Bone marrow (tissue), 2 donors: ENCODE measurements at regions not wholly inside any gene's neighbourhood (a gene's known extent, or its start where the extent isn't known, plus 50 kb on each side); places are given as distances from the start of the nearest gene placed in this dataset.

ENCODE experiments used
- DNase-seq, 2 donors: peaks; one replicate each; lab custom pipeline; 2025; lab: John Stamatoyannopoulos, UW

DNA sequence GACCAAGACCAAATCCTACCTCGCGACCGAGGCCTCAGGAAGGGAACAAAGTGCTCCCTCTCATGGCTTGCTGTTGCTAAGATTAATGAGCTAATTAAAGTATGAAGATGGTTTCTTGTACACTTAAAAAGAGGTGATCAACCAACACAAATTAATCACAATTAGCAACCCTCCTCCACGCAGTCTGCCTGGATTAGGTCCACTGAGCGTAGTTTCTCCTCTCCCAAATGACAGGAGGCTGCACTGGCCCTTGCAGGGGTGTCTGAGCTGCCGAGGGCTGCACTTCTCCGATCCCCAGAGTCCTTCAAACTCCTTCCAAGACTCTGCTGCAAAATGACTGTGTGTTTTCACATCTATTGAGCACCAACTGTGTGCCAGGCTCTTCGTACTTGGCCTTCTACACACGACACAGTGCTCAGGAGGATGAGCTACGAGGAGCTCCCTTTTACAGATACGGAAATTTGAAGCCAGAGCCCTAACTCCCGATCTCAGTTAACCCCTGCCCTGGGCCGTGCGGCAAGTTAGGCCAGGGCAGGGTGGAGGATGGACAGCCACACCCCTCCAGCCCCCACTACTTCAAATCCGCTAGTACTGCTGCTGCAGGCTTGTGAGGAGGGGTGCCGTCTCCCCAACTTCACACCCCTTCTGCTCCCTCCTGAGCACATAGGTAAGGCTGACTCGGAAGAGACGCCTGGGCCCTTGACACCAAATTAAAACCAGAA lies 101.0 kb upstream of the LINGO1 start:
- DNase-seq = no peak

DNA sequence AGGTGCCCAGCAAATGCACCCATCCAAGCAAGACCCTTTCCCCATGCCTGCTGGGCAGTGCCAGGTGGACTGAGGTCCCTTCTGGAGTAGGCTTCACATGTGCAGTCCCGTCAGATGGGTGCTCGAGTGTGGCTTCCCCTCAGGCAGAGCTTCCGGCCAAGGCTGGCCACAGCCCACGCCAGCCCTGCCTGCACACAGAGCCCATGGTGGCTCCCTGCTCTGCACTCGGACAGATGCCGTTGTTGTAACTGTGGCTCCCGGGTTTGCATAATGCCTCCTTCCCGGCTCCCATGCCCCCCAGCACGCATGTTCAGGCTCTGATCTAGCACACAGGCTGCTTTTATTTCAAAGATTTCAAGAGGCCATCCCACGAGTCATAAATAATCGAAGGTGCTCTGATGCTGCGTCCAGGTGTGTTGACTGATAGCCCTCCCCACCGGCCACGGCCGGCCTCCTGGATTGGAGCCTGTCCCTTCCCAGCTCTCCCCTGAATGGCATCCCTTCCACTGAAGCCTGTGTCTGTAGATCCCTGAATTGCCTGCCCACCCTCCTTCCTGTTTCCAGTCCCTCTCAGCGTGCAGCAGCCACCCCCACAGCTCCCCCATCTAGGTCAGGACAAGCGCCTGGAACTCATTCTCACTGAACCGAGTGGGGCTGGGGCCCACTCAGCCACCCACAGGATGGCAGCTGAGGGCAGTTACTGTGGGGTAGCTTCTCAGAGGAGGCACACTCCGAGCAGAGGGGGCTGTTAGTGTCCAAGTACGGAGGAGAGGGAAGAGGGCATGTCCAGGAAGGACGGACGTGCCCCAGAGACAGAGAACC lies 100.0 kb upstream of the LINGO1 start:
- no peak for DNase-seq

DNA sequence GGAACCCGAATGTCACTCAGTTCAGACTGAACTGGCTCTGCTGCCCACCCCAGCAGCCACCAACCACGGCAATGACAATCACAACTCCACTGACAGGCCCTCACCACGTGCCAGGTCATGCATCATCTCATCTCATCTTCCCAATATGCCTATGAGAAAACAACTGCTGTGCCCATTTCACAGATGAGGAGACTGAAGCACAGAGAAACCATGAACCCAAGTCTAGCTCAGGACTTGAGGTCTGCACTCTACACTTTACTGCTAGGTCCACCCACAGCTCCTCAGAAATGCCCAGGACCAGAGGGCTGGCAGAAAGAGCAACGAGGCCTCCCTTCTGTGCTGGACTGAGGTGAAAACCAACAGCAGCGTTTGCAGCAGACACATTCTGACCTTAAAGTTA lies 99.2 kb upstream of the LINGO1 start:
- DNase-seq = no peak

DNA sequence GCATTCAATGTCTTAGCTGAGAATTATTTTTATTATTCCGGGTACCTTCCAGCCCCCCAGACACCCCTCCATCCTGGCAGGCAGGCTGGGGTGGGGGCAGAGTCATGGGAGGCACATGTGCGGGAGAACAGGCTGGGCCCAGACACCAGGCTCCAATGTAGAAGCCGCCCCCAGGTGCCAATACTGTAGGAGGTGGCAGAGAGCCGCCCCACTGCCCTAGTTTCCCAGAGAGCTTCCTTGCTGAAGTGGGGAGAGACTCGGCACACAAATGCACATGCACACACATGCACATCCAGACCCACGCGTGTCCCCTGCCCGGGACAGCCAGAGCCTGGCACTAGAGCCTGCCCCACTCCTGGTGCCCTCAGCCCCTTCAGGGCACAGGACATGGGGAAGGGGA lies 98.4 kb upstream of the LINGO1 start:
- no peak for DNase-seq

DNA sequence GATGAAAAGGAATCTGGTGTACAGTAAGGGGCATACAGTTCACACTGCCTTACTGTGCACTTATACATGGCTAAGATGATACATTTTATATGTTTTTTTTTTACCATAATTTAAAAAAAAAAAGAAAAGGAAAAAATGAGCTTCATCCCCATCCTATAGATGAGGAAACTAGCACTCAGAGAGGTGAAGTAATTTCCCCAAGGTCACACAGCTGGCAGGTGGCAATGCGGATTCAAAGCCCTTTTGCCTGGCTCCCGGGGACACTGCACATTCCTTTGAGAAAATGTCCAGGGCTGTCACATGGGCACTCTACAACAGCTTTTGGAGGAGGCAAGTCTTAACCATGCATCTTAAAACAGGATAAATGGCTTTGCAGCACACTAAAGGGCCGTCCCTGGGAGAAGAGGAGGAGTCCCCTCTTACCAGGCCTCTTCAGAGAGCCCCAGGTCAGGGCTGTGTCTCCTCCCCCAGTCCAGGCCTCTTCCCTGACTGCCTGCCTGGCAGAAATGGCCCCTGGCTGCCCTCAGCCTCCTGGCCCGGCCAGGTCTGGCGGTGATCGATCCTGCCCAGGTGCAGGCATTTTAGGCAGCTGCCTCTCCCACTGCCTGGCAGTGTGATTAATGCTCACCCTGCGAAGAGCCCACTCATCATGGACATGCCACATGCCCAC lies 95.1 kb upstream of the LINGO1 start:
- DNase-seq = no peak

DNA sequence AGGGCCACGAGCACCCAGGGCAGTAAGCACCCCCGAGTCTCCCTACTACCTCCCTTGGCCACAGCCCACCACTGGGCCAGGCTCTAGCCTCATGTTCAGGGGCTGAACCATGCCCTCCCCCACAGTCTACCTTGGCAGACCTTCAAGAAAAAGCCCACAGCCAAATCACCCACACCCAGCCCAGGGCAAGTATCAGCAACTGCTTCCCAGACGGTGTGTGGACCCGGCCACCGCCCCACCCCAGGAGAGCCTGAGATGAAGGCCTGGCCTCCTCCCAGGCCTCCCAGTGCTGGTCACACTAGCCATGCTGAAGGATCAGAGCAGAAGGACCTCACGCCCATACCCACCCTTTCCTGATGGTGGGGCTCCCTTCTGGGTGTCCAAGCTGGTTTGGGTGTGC lies 92.0 kb upstream of the LINGO1 start:
- no peak for DNase-seq

DNA sequence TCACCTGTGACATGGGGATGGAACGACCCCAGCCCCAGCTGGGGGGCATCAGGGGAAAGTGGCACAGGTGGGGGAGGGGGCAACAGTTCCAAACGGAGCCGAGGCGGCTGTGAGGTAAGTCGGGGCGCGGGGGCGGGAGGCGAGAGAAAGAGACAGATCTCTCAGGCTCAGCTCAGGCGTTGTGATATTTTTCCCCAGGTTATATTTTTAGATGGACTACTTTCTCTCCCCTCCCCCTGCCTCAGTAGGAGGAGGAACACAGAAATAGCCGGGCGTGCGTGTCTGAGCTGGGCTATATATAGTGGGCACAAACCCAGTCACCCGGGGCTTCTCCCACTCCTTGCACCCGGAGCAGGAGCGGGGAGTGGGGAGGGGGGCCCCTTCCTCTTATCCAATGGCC lies 91.0 kb upstream of the LINGO1 start:
- no peak for DNase-seq

DNA sequence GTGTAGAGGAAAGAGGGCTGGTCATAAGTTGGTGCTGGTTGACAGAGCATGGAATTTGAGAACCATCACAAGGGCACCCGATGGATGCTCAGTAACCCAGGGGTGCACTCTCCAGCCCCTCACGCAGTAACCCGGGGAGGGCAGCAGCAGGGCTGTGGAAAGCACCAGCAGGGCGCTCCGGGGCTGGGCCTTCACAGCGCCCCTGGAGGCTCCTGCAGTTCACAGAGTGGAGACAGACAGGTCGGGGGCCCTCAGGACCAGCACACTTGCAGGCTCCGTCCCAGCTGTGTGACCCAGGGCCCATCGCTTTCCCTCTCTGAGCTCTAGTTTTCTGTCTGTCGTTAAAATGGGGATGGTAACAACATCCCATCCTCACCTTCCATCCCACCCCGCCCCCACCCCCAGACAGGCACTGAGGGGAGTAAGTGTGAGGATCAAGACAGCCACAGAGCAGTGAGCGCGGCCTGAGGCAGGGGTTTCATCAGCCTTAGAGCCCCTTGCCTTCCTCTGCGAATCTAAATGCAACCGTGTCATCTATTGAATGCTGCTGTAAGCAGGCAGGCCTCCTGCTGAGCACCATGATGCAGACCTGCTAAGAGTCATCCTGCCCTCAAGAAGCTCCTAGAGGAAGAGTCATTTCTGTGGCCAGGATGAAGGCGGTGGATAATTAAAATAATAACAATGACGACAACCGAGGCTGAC lies 90.2 kb upstream of the LINGO1 start:
- DNase-seq = no peak

DNA sequence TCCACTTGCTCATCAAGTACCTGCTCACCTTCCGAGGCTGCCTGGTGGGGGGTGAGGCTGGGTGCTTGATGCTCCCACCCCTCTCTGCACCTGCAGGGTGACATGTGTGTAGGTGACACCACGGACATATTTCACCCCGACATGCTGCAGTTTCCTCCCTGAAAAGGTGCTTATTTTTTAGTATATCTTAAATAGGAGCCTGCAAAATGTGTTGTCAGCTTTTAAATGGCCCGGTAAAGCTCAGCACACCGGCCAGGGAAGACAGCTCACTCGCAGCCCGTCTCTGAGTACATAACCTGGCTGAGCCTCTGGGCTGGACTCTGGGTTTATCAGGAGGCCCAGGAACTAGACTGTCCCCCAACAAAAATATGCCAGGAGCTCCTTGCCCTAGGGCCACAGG lies 89.3 kb upstream of the LINGO1 start:
- DNase-seq = no peak

DNA sequence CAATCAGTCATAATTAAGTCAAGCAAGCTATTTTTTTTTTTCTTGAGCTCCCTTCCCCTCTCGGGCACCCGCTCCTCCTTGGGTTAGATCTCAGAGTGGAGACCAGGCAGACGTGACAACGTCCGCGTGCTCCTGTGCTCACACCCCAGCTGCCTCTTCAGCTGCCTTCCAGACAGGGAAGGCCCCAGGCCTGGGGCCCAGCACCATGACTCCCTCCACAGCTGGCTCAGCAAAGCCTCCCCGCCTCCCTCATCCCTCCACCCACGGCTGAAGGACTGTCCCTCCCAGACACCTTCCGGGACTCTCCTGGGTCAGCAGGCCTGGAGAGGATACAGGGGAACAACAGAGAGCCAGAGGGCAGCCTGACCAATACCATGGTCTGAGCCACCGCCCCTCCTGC lies 87.9 kb upstream of the LINGO1 start:
- DNase-seq = no peak

DNA sequence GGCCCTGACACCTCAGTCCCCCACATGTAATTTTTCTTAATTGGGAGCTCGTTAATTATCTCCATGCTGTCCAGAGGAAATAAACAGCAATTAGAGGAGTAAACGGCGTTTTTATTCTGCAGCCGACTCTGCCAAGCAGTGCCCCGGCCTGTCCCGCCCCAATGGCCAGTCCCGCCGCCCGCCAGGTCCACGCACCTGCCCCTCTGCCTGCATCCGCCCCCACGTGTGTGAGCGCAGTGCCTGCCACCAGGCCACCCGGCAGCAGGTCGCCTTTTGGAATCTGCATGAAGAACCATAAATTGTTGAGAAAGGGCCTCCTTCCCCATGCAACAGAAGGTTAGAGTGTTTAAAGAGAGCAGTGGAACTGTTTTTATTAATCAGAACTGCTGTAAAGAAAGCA lies 87.5 kb upstream of the LINGO1 start:
- no peak for DNase-seq

DNA sequence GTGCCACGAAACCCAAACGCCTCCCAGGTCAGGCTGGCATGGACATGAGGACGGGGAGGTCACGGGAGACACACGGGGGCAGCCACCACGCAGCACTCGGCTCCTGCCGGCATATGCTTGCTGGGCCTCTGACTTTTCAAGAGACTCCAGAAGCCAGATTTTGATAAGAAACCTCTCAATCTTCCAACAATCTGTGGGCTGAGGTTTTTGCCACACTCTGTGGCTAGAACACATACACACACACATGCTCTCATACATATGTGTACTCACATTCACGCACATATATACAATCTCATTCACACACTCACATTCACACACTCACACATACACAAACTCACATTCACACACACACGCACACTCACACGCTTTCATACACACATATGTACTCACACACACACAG lies 86.7 kb upstream of the LINGO1 start:
- DNase-seq = no peak

DNA sequence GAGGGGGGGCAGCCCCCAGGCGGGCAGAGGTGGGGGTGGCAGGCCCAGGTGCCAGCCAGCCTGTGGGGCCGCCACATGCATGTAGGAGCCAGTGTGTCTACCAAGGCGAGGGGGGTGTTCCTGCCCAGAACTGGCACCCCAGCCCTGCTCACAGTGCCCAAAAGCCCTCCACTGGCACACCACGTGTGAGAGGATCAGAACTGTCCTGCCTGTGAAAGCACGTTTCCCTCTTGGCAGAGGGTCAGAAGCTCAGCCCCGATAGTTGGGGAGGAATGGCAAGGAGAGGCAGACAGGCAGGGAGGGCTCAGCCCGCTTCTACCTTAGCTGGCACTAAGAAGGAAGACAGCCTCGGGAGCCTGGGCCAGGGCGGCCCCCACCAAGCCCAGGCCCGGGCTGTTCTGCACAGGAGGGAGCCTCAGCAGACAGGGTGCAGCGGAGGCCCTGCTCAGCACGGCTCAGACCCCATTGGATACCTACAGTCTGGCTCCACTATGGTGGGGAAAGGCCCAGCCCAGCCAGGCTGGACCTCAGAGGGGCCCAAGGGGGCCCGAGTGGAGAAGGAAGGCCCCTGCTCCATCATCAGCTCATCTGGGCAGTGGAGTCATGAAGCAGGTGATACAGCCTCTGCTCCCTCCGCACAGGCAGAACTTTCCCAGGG lies 84.8 kb upstream of the LINGO1 start:
- DNase-seq = no peak

DNA sequence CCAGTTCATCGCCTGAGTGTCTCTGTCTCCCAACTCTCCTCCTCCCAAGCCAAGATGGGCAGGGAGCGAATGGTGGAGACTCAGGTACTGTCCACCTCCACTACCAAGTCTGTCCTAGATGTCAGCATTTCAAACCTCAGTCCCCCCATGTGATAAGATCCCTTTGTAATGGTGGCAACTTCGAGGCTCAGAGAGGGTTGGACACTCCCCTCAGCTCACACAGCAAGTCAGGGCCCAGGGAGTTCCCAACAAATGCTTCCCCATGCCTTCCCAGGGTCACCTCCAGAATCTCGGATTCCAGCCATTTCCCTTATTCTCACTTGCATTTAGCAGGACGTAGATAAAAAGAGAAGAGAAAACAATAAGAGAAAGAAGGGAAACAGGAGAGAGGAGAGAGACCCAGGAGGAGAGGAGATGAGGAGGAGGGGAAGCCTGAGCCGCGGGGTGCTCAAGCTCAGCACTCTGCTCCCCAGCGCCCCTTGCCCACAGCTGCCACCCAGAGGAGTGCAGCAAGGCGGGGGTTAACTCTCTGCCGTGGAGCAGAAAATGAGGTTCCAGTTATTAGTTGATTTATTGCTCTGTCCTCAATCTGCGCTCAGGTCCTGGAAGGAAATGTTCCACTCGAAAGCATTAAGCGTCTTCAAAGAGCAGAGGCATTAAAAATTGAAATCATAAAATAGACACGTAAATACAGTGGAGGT lies 84.1 kb upstream of the LINGO1 start:
- DNase-seq = no peak

DNA sequence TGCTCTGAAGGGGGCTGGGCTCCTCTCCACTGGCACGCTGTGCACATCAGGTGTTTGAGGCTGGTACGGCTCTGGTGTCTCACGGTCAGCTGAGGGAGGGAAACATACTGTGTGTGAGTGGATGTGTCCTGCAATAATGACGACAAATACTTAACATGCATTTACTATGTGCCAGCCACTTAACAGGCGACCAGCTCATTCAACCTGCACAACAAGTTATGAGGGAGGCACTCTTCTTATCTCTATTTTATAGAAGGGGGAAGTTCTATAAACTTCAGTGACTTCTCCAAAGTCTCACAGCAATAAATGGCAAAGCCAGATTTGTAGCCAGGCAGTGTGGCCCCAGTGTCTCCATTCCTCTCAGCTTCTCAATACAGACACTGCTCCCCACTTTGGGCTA lies 83.1 kb upstream of the LINGO1 start:
- no peak for DNase-seq

DNA sequence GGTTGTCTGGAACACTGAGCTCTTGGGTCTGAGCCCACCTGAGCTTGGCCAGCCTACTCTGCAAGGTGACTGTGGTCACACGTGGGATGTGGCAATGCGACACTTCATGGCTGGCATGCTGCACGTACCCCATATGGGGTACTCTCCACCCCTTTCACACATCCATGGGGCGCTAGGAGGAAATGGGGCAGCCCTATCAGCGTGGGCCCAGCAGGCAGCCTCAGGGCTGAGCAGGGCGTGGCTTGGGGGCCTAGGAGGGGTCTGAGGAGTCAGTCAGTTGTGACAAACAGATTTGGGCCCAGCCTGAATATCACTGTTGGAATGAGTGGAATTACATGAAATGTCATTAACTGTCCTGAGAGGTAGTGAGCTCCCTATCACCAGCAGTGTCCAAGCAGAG lies 82.3 kb upstream of the LINGO1 start:
- no peak for DNase-seq

DNA sequence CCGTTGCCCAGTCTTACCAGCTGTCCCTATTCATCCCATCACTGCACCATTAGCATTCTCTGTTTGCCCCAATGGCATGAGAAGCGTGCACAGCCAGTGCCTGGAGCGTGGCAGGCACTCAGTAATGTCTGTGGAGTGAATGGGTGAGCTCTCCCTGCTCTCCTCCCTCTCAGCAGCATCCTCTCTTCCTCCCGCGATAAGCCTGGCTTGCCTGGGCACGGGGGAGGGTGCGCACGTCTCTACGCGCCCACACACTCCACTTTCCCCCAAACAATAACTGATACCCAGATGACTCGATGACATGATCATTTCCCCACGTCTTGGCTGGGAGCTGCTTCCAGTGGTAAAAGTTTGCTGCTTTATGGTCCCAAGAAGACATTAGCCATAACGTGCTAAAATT lies 81.8 kb upstream of the LINGO1 start:
- no peak for DNase-seq

DNA sequence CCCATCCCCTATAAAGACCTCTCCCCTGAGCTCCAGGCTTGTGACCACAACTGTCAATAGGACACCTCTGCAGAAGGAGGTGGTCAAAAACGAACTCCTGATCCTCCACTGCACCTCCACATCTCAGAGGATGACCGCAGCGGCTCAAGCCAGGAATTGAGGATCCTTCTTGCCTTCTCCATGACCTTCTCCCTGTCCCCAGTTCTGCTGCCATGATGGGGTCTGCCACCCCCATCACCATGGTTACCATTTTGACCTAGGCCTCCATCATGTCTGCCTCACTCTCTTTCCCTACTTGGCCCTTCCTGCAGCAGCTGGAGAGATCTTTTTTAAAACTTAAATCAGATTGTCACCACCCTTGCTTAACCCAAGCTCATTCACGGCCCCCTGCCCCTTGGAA lies 81.3 kb upstream of the LINGO1 start:
- no peak for DNase-seq

DNA sequence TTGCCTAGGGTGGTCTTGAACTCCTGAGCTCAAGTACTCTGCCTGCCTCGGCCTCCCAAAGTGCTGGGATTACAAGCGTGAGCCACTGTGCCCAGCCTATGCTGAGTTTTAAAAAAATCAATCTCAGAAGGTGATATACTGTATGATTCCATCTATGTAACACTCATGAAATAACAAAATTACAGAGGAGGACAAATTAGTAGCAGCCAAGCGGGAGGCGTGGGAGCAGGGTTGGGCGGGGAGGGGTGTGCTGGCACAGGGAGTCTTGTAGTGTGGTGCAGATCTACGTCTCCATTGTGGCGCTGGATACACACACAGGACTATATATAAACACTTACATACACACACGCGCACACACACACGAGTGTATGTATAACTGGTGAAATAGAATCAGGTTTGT lies 80.6 kb upstream of the LINGO1 start:
- no peak for DNase-seq

DNA sequence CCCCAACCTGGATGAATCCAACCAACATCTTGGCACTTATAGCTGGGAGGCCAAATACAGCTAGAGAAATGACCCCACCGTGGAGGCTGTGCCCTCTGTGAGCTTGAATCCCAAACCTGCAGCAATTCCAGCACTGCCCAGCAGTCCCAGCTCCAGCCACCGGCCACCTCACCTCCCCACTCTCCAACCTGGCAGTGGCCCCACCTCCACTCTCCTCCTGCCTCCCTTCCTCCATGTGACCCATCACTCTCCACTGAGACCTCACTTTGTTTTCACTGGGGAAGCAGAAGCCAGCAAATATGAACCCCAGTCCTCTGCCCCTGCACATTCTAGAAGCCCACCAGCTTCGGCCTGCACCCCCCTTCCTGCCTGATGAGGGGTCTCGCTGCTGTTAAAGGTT lies 79.7 kb upstream of the LINGO1 start:
- no peak for DNase-seq

DNA sequence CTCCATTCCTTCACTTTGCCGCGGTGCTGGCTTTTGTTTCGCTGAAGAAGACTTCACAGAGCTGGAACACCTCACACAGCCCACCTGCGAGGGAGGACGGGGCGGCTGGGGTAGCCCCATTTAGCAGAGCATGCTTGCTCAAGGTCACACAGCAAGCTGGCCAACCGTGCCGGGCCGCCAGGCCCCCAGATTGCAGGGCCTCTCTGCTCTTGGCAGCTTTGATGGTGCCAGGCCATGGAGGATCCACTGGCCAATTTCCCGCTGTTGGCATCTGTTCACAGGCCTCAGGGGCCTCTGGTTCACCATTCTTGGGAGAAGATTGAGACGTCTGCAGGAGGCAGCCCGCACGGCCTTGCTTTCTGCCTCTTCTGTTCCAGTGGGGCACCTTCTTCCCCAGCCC lies 77.9 kb upstream of the LINGO1 start:
- no peak for DNase-seq
